HG03558 (cell line): ENCODE measurements at regions not wholly inside any gene's neighbourhood (a gene's known extent, or its start where the extent isn't known, plus 50 kb on each side); places are given as distances from the start of the nearest gene placed in this dataset.
"Not testable (repeated sequence)": the region's sequence is repeated elsewhere in the genome, so short reads cannot be mapped to it uniquely, and the experiment has no call there.

Experiments
- ATAC-seq: cut with Tn5 transposase; IDR thresholded peaks from one replicate; pipeline ENCODE4 v1.9.1; 2021; ENCODE audit warnings: moderate number of reproducible peaks; ENCODE audit not compliant: unreplicated experiment; ENCODE audit errors: extremely low read depth

GRCh38 chr1:144140243-144140642, 168.5 kb upstream of the FAM72C start:
- not testable (repeated sequence) for ATAC-seq

- ATAC-seq = not testable (repeated sequence)
These were observed 133.2 kb upstream of the FAM72C start for GRCh38 chr1:144105006-144105405.

- ATAC-seq = not testable (repeated sequence)
These were observed 132.4 kb upstream of the FAM72C start for GRCh38 chr1:144104000-144104677.

GRCh38 chr1:144103156-144103880, 131.5 kb upstream of the FAM72C start:
- ATAC-seq = not testable (repeated sequence)

GRCh38 chr1:144102046-144102745, 130.4 kb upstream of the FAM72C start:
- ATAC-seq = not testable (repeated sequence)

GRCh38 chr1:144101397-144102045, 129.7 kb upstream of the FAM72C start:
- no peak for ATAC-seq

- not testable (repeated sequence) for ATAC-seq
These were observed 105.5 kb upstream of the FAM72C start for GRCh38 chr1:144077167-144077841.

GRCh38 chr1:144076646-144077045, 104.9 kb upstream of the FAM72C start:
- not testable (repeated sequence) for ATAC-seq

GRCh38 chr1:144070394-144071053, 98.7 kb upstream of the FAM72C start:
- not testable (repeated sequence) for ATAC-seq

GRCh38 chr1:144067042-144067441, 95.3 kb upstream of the FAM72C start:
- not testable (repeated sequence) for ATAC-seq

GRCh38 chr1:144066071-144066813, 94.5 kb upstream of the FAM72C start:
- ATAC-seq = not testable (repeated sequence)

- not testable (repeated sequence) for ATAC-seq
These were observed 93.7 kb upstream of the FAM72C start for GRCh38 chr1:144065299-144066060.

- ATAC-seq = not testable (repeated sequence)
These were observed 77.6 kb upstream of the FAM72C start for GRCh38 chr1:144049365-144049764.

- ATAC-seq = not testable (repeated sequence)
These were observed 74.9 kb upstream of the FAM72C start for GRCh38 chr1:144046645-144047044.

GRCh38 chr1:144045751-144046546, 74.2 kb upstream of the FAM72C start:
- ATAC-seq = not testable (repeated sequence)

- not testable (repeated sequence) for ATAC-seq
These were observed 70.5 kb upstream of the FAM72C start for GRCh38 chr1:144042251-144042650.

GRCh38 chr1:144040293-144040692, 68.5 kb upstream of the FAM72C start:
- not testable (repeated sequence) for ATAC-seq
